ENCODE measurements at regions not wholly inside any gene's neighbourhood (a gene's known extent, or its start where the extent isn't known, plus 50 kb on each side); places are given as distances from the start of the nearest gene placed in this dataset.

- DNase-seq (ENCODE audit: low spot score) = peak; percentile 11
Observed at GRCh38 chr11:109267293-109268095, 154.5 kb upstream of the C11orf87 start.

- DNase-seq (ENCODE audit: low spot score) = no peak
Observed at GRCh38 chr11:109275931-109276330, 146.1 kb upstream of the C11orf87 start.

GRCh38 chr11:109285465-109285864, 136.5 kb upstream of the C11orf87 start:
- DNase-seq (ENCODE audit: low spot score) = no peak

- no peak for DNase-seq (ENCODE audit: low spot score)
Observed at GRCh38 chr11:109291553-109291952, 130.4 kb upstream of the C11orf87 start.

- DNase-seq (ENCODE audit: low spot score) = peak; percentile 20
Observed at GRCh38 chr11:109298865-109299264, 123.1 kb upstream of the C11orf87 start.

- no peak for DNase-seq (ENCODE audit: low spot score)
Observed at GRCh38 chr11:109300211-109300610, 121.8 kb upstream of the C11orf87 start.

GRCh38 chr11:109302591-109303334, 119.2 kb upstream of the C11orf87 start:
- no peak for DNase-seq (ENCODE audit: low spot score)

- no peak for DNase-seq (ENCODE audit: low spot score)
Observed at GRCh38 chr11:109303342-109303741, 118.6 kb upstream of the C11orf87 start.

- no peak for DNase-seq (ENCODE audit: low spot score)
Observed at GRCh38 chr11:109304159-109304558, 117.8 kb upstream of the C11orf87 start.

GRCh38 chr11:109305009-109305408, 117.0 kb upstream of the C11orf87 start:
- DNase-seq (ENCODE audit: low spot score) = no peak

GRCh38 chr11:109306322-109306721, 115.7 kb upstream of the C11orf87 start:
- DNase-seq (ENCODE audit: low spot score) = peak; percentile 62

- DNase-seq (ENCODE audit: low spot score) = no peak
Observed at GRCh38 chr11:109307366-109307765, 114.6 kb upstream of the C11orf87 start.

GRCh38 chr11:109308551-109308950, 113.4 kb upstream of the C11orf87 start:
- no peak for DNase-seq (ENCODE audit: low spot score)

GRCh38 chr11:109309153-109309552, 112.8 kb upstream of the C11orf87 start:
- DNase-seq (ENCODE audit: low spot score) = no peak

GRCh38 chr11:109317726-109318125, 104.3 kb upstream of the C11orf87 start:
- DNase-seq (ENCODE audit: low spot score) = no peak

- peak; percentile 34 for DNase-seq (ENCODE audit: low spot score)
Observed at GRCh38 chr11:109320595-109320994, 101.4 kb upstream of the C11orf87 start.

GRCh38 chr11:109326781-109327180, 95.2 kb upstream of the C11orf87 start:
- DNase-seq (ENCODE audit: low spot score) = no peak

- DNase-seq (ENCODE audit: low spot score) = no peak
Observed at GRCh38 chr11:109329716-109330115, 92.3 kb upstream of the C11orf87 start.

GRCh38 chr11:109338131-109338530, 83.9 kb upstream of the C11orf87 start:
- DNase-seq (ENCODE audit: low spot score) = no peak

GRCh38 chr11:109342261-109342660, 79.7 kb upstream of the C11orf87 start:
- no peak for DNase-seq (ENCODE audit: low spot score)

GRCh38 chr11:109343242-109343641, 78.7 kb upstream of the C11orf87 start:
- no peak for DNase-seq (ENCODE audit: low spot score)

- no peak for DNase-seq (ENCODE audit: low spot score)
Observed at GRCh38 chr11:109347304-109347703, 74.7 kb upstream of the C11orf87 start.
